Astrocyte (in vitro differentiated cells and primary cell): ENCODE measurements at regions not wholly inside any gene's neighbourhood (a gene's known extent, or its start where the extent isn't known, plus 50 kb on each side); places are given as distances from the start of the nearest gene placed in this dataset.

Experiments
- CTCF ChIP-seq: IDR thresholded peaks from 2 replicates; pipeline ENCODE4 v1.5.1; 2011; ENCODE audit warnings: low read depth, mild to moderate bottlenecking, inconsistent platforms, low read length, moderate library complexity; ENCODE audit not compliant: insufficient read depth
- EZH2 ChIP-seq: IDR thresholded peaks from 2 replicates; pipeline ENCODE4 v1.6.1; 2012; ENCODE audit warnings: mild to moderate bottlenecking, low read length, inconsistent platforms; ENCODE audit not compliant: insufficient read depth

- TF ChIP-seq CTCF (no peak), EZH2 (no peak)
Measured at GRCh38 chr7:1325246-1325645, 92.6 kb downstream of the UNCX start.
